HEK293 (cell line): ENCODE measurements at regions not wholly inside any gene's neighbourhood (a gene's known extent, or its start where the extent isn't known, plus 50 kb on each side); places are given as distances from the start of the nearest gene placed in this dataset.

ENCODE experiments used
- CTCF ChIA-PET: fragments of 350-600 bp; formaldehyde crosslinking; extraction: SDS; loops from one replicate; lab custom pipeline; 2021; ENCODE audit warnings: antibody characterized with exemption; lab: Yijun Ruan, JAX
- POLR2A ChIA-PET: fragments of 300-600 bp; formaldehyde crosslinking; extraction: SDS; loops from one replicate; lab custom pipeline; 2020; ENCODE audit warnings: antibody characterized with exemption, inconsistent platforms; lab: Yijun Ruan, JAX
- H3K27ac ChIP-seq: fragments of 200-500 bp; sonication (Bioruptor generic); 2 replicates; pipeline ENCODE4 v1.5.1; 2014; ENCODE audit warnings: low read depth, low read length, control low read depth, inconsistent platforms; ENCODE audit errors: extremely low read depth
- H3K36me3 ChIP-seq, 2 experiments: fragments of 200-500 bp in 1 of 2; sonication (Bioruptor generic) in 1 of 2; 1 replicate in 1 of 2; 2 replicates in 1 of 2; pipeline ENCODE4 v1.5.1; 2014 to 2017; ENCODE audit warnings: inconsistent platforms in 2 of 2, low read length in 2 of 2; ENCODE audit not compliant: control insufficient read depth in 2 of 2, insufficient read depth in 1 of 2
- H3K4me1 ChIP-seq: fragments of 200-500 bp; sonication (Bioruptor generic); 2 replicates; pipeline ENCODE4 v1.5.1; 2014; ENCODE audit warnings: mild to moderate bottlenecking, low read length, inconsistent platforms; ENCODE audit not compliant: control insufficient read depth, insufficient read depth
- H3K4me3 ChIP-seq: 2 replicates; pipeline ENCODE4 v1.5.1; 2011; ENCODE audit warnings: low read depth, mild to moderate bottlenecking, control low read depth, low read length, moderate library complexity
- H3K9me3 ChIP-seq: fragments of 200-500 bp; sonication (Bioruptor generic); 2 replicates; pipeline ENCODE4 v1.5.1; 2014; ENCODE audit warnings: low read depth, low read length, inconsistent platforms; ENCODE audit not compliant: control insufficient read depth, insufficient read depth
- BCL11A ChIP-seq: fragments of 450-650 bp; formaldehyde crosslinking; IDR thresholded peaks from 2 replicates; pipeline ENCODE4 v1.5.1; 2016; ENCODE audit warnings: low read depth, missing biosample characterization, missing genetic modification characterization
- CTCF ChIP-seq: fragments of 450-650 bp; formaldehyde crosslinking; IDR thresholded peaks from 2 replicates; pipeline ENCODE4 v1.5.1; 2016; ENCODE audit warnings: missing biosample characterization, missing genetic modification characterization
- HIC1 ChIP-seq: fragments of 450-650 bp; formaldehyde crosslinking; IDR thresholded peaks from 2 replicates; pipeline ENCODE4 v1.5.1; 2016; ENCODE audit warnings: missing biosample characterization, missing genetic modification characterization
- KLF10 ChIP-seq: fragments of 450-650 bp; IDR thresholded peaks from 2 replicates; pipeline ENCODE4 v1.5.1; 2018; ENCODE audit warnings: missing biosample characterization, mild to moderate bottlenecking, missing genetic modification characterization
- KLF16 ChIP-seq: fragments of 450-650 bp; formaldehyde crosslinking; IDR thresholded peaks from 2 replicates; pipeline ENCODE4 v1.5.1; 2017; ENCODE audit warnings: missing biosample characterization, missing genetic modification characterization
- OSR2 ChIP-seq: fragments of 450-650 bp; formaldehyde crosslinking; IDR thresholded peaks from 2 replicates; pipeline ENCODE4 v1.5.1; 2016; ENCODE audit warnings: missing biosample characterization, missing genetic modification characterization
- PRDM1 ChIP-seq: fragments of 450-650 bp; formaldehyde crosslinking; IDR thresholded peaks from 2 replicates; pipeline ENCODE4; 2016; ENCODE audit warnings: missing biosample characterization, missing genetic modification characterization
- REST ChIP-seq: fragments of 450-650 bp; formaldehyde crosslinking; IDR thresholded peaks from 2 replicates; pipeline ENCODE4 v1.5.1; 2016; ENCODE audit warnings: missing biosample characterization, missing genetic modification characterization
- ZFP37 ChIP-seq: fragments of 450-650 bp; formaldehyde crosslinking; IDR thresholded peaks from 2 replicates; pipeline ENCODE4 v1.5.1; 2016; ENCODE audit warnings: missing biosample characterization, missing genetic modification characterization
- ZNF133 ChIP-seq: fragments of 450-650 bp; formaldehyde crosslinking; IDR thresholded peaks from 2 replicates; pipeline ENCODE4 v1.5.1; 2016; ENCODE audit warnings: missing biosample characterization, missing genetic modification characterization
- ZNF16 ChIP-seq: fragments of 450-650 bp; formaldehyde crosslinking; IDR thresholded peaks from 2 replicates; pipeline ENCODE4 v1.5.1; 2016; ENCODE audit warnings: low read depth, missing biosample characterization, missing genetic modification characterization
- ZNF354C ChIP-seq: fragments of 450-650 bp; formaldehyde crosslinking; IDR thresholded peaks from 2 replicates; pipeline ENCODE4 v1.5.1; 2016; ENCODE audit warnings: missing biosample characterization, missing genetic modification characterization, low read depth, borderline replicate concordance
- ZNF426 ChIP-seq: fragments of 450-650 bp; formaldehyde crosslinking; IDR thresholded peaks from 2 replicates; pipeline ENCODE4 v1.5.1; 2017; ENCODE audit warnings: missing biosample characterization, missing genetic modification characterization, mild to moderate bottlenecking, inconsistent platforms, moderate library complexity
- ZNF501 ChIP-seq: fragments of 450-650 bp; formaldehyde crosslinking; IDR thresholded peaks from 2 replicates; pipeline ENCODE4 v1.5.1; 2016; ENCODE audit warnings: missing biosample characterization, missing genetic modification characterization
- ZNF521 ChIP-seq: fragments of 450-650 bp; formaldehyde crosslinking; IDR thresholded peaks from 2 replicates; pipeline ENCODE4 v1.5.1; 2017; ENCODE audit warnings: missing biosample characterization, mild to moderate bottlenecking, missing genetic modification characterization
- ZNF571 ChIP-seq: fragments of 450-650 bp; formaldehyde crosslinking; IDR thresholded peaks from 2 replicates; pipeline ENCODE4 v1.5.0; 2017; ENCODE audit warnings: missing biosample characterization, missing genetic modification characterization
- ZNF645 ChIP-seq: fragments of 450-650 bp; formaldehyde crosslinking; IDR thresholded peaks from 2 replicates; pipeline ENCODE4; 2016; ENCODE audit warnings: missing biosample characterization, missing genetic modification characterization
- ZNF677 ChIP-seq: fragments of 450-650 bp; IDR thresholded peaks from 2 replicates; pipeline ENCODE4 v1.5.0; 2018; ENCODE audit warnings: missing biosample characterization, mild to moderate bottlenecking, missing genetic modification characterization, moderate library complexity
- ZNF704 ChIP-seq: fragments of 450-650 bp; formaldehyde crosslinking; IDR thresholded peaks from 2 replicates; pipeline ENCODE4 v1.5.1; 2016; ENCODE audit warnings: missing biosample characterization, missing genetic modification characterization

- no peak for TF ChIP-seq HIC1 (tag by site-specific recombination)
- TF ChIP-seq ZNF677 (tag by site-specific recombination), result no peak
- no peak for TF ChIP-seq ZNF521 (tag by site-specific recombination)
- TF ChIP-seq, all 188 proteins: peak for 0
Measured at GRCh38 chr1:99180915-99181314, 83.4 kb upstream of the PLPPR4 start (continued).

- Histone ChIP-seq H3K4me3 (no peak overlapping the region), H3K9me3 (no peaks in the 10 kb centered on the region), H3K27ac (no peak overlapping the region), H3K36me3 (no peaks in the 10 kb centered on the region)
- ChIA-PET POLR2A (interaction anchor here (0.6 to 0.7 kb wide), 3 partner anchors 84 to 295 kb away, joined by 3 read pairs; no protein-coding TSS in a partner anchor), CTCF (interaction anchor here (0.7 to 3.4 kb wide), 5 partner anchors 11 to 526 kb away, joined by 3 to 33 read pairs (median 3); no protein-coding TSS in a partner anchor)
- TF ChIP-seq ZNF704 (tag by site-specific recombination) (no peak), CTCF (tag by site-specific recombination) (no peak), ZNF501 (no peak), ZNF645 (tag by site-specific recombination) (no peak), ZNF16 (tag by site-specific recombination) (no peak), ZFP37 (tag by site-specific recombination) (no peak), ZNF426 (no peak), REST (tag by site-specific recombination) (no peak), KLF16 (tag by site-specific recombination) (no peak), ZNF354C (tag by site-specific recombination) (no peak), ZNF133 (tag by site-specific recombination) (no peak), PRDM1 (tag by site-specific recombination) (no peak), OSR2 (tag by site-specific recombination) (no peak), KLF10 (tag by site-specific recombination) (no peak), BCL11A (tag by site-specific recombination) (no peak), ZNF571 (tag by site-specific recombination) (no peak)
- TF ChIP-seq, all 188 proteins: peak for 0
- H3K4me1 ChIP-seq, result no peaks in the 10 kb centered on the region
Measured at GRCh38 chr1:99181892-99182291, 82.4 kb upstream of the PLPPR4 start.
